K562 (cell line): ENCODE measurements at regions not wholly inside any gene's neighbourhood (a gene's known extent, or its start where the extent isn't known, plus 50 kb on each side); places are given as distances from the start of the nearest gene placed in this dataset.

Experiments
- ATAC-seq: fragments of 200-7000 bp; cut with Tn5 transposase; 3 replicates; pipeline ENCODE4 v1.9.1; 2020; ENCODE audit warnings: moderate library complexity
- BruUV-seq: library from RNA; stranded (reverse); fragments of 400-500 nt; replicated peaks from 2 replicates; lab custom pipeline; 2021; lab: Mats Ljungman, UMichigan
- CTCF ChIA-PET: fragments of 300-600 bp; formaldehyde crosslinking; extraction: SDS; loops from one replicate; lab custom pipeline; 2021; ENCODE audit warnings: low intra/inter-chr PET ratio; lab: Yijun Ruan, JAX
- POLR2A ChIA-PET: fragments of 300-600, 350-650 bp; sonication (Branson Sonifier 250); formaldehyde crosslinking; extraction: SDS; loops from one replicate; lab custom pipeline; 2021; ENCODE audit warnings: antibody characterized with exemption, inconsistent platforms; lab: Yijun Ruan, JAX
- DNase-seq, 4 experiments: peaks; one replicate each; pipeline versions ENCODE4 v3.0.0 to v3.0.0-alpha.2; 2011 to 2018; ENCODE audit warnings: low spot score in 3 of 4, mixed read lengths in 3 of 4; ENCODE audit errors: extremely low read depth in 1 of 4
- FAIRE-seq: peaks from 2 replicates; lab custom pipeline; 2011; peaks lifted over from hg19 to GRCh38; lab: Jason Lieb, UNC
- H2AFZ ChIP-seq: 2 replicates; pipeline ENCODE4 v1.6.0; 2011; ENCODE audit warnings: low read depth, low read length, control low read depth, inconsistent platforms
- H3K27ac ChIP-seq: fragments of 200-600 bp; 3 replicates; pipeline ENCODE4 v1.8.0; 2011; ENCODE audit warnings: low read depth, mild to moderate bottlenecking, control low read depth, inconsistent platforms, low read length, moderate library complexity, mixed read lengths; ENCODE audit errors: extremely low read depth
- H3K27me3 ChIP-seq, 2 experiments: fragments of 300-600 bp in 1 of 2; 2 replicates in 1 of 2; 3 replicates in 1 of 2; pipeline versions ENCODE4 v1.6.0 to v1.8.0; 2011; ENCODE audit warnings: inconsistent platforms in 2 of 2, low read length in 2 of 2, mild to moderate bottlenecking in 1 of 2, mixed read lengths in 1 of 2, moderate library complexity in 1 of 2; ENCODE audit not compliant: control insufficient read depth in 2 of 2, insufficient read depth in 2 of 2
- H3K36me3 ChIP-seq: fragments of 300-600 bp; 3 replicates; pipeline ENCODE4 v1.8.0; 2011; ENCODE audit warnings: mild to moderate bottlenecking, low read length, inconsistent platforms; ENCODE audit not compliant: control insufficient read depth, insufficient read depth
- H3K4me1 ChIP-seq, 2 experiments: fragments of 200-600 bp in 1 of 2; replicated peaks in 1 of 2; 2 replicates in 1 of 2; 3 replicates in 1 of 2; pipeline versions ENCODE4 v1.5.1 to v1.8.0; 2011; ENCODE audit warnings: inconsistent platforms in 2 of 2, low read length in 2 of 2, mild to moderate bottlenecking in 1 of 2, mixed read lengths in 1 of 2, moderate library complexity in 1 of 2; ENCODE audit not compliant: control insufficient read depth in 2 of 2, insufficient read depth in 2 of 2
- H3K4me2 ChIP-seq: 2 replicates; pipeline ENCODE4 v1.6.1; 2011; ENCODE audit warnings: low read length, control low read depth, inconsistent platforms, mixed read lengths; ENCODE audit not compliant: insufficient read depth
- H3K4me3 ChIP-seq: fragments of 200-600 bp; sonication (generic), shearing (Covaris generic); 2 replicates; pipeline ENCODE4 v1.5.1; 2016; ENCODE audit warnings: control low read depth, inconsistent platforms
- H3K79me2 ChIP-seq: fragments of 200-600 bp; 3 replicates; pipeline ENCODE4 v1.8.0; 2011; ENCODE audit warnings: low read length, inconsistent platforms; ENCODE audit not compliant: control insufficient read depth, insufficient read depth
- H3K9ac ChIP-seq, 2 experiments: 2 replicates each; pipeline versions ENCODE4 v1.6.0 to v1.6.1; 2011; ENCODE audit warnings: low read depth in 2 of 2, low read length in 2 of 2, control low read depth in 1 of 2, inconsistent platforms in 1 of 2, mild to moderate bottlenecking in 1 of 2, mixed read lengths in 1 of 2; ENCODE audit not compliant: insufficient read depth in 1 of 2
- H3K9me1 ChIP-seq: one replicate; pipeline ENCODE4 v1.6.0; 2011; ENCODE audit warnings: inconsistent platforms, mild to moderate bottlenecking, low read length, moderate library complexity; ENCODE audit not compliant: control insufficient read depth, insufficient read depth
- H3K9me3 ChIP-seq: replicated peaks from 2 replicates; pipeline ENCODE4 v1.5.1; 2011; ENCODE audit warnings: low read depth, low read length, inconsistent platforms; ENCODE audit not compliant: control insufficient read depth, insufficient read depth
- H4K20me1 ChIP-seq: replicated peaks from 2 replicates; pipeline ENCODE4 v1.6.1; 2011; ENCODE audit warnings: low read length, inconsistent platforms, mixed read lengths; ENCODE audit not compliant: control insufficient read depth, insufficient read depth
- L3MBTL2 ChIP-seq: fragments of 450-650 bp; IDR thresholded peaks from 2 replicates; pipeline ENCODE4 v1.6.1; 2016; ENCODE audit warnings: mild to moderate bottlenecking, moderate library complexity
- NRF1 ChIP-seq, 2 experiments: fragments of 450-650 bp; IDR thresholded peaks in 1 of 2; conservative IDR thresholded peaks in 1 of 2; 2 replicates each; pipeline ENCODE4 v1.6.1; 2014; ENCODE audit warnings: mild to moderate bottlenecking in 2 of 2
- ZFP30 ChIP-seq: fragments of 250-450 bp; sonication (Bioruptor Pico); IDR thresholded peaks from 2 replicates; pipeline ENCODE4 v1.8.0; 2022; ENCODE audit warnings: moderate library complexity, mild to moderate bottlenecking, inconsistent platforms, borderline replicate concordance
- ZNF384 ChIP-seq: IDR thresholded peaks from 2 replicates; pipeline ENCODE4 v1.6.1; 2012; ENCODE audit warnings: low read depth, low read length, improper control_type of control experiment
- ZNF584 ChIP-seq: fragments of 200-800 bp; sonication (Bioruptor generic); IDR thresholded peaks from 2 replicates; pipeline ENCODE4 v1.6.1; 2016; ENCODE audit warnings: low read depth, mild to moderate bottlenecking, missing genetic modification characterization, missing compliant biosample characterization
- ZNF766 ChIP-seq: fragments of 200-800 bp; sonication (Bioruptor generic); conservative IDR thresholded peaks from 2 replicates; pipeline ENCODE4 v1.6.1; 2016; ENCODE audit warnings: missing genetic modification characterization, missing compliant biosample characterization
- WGBS: fragments of 100-300 bp; shearing (Covaris generic); methylation state at CpG from one replicate; pipeline ENCODE4 v1.1.6; 2016; ENCODE audit warnings: low coverage, mixed read lengths; ENCODE audit not compliant: insufficient coverage; ENCODE audit errors: missing lambda C conversion rate; 5-methylcytosine and 5-hydroxymethylcytosine counted together
- in situ Hi-C: fragments of 300-500 bp; cut with MboI; formaldehyde crosslinking; loops from 4 replicates; pipeline ENCODE4 v1.15.0; 2018; ENCODE audit warnings: inconsistent platforms, mixed read lengths
- intact Hi-C: fragments of 100-400 bp; cut with micrococcal nuclease; formaldehyde crosslinking; loops from 2 replicates; pipeline ENCODE4 v1.14.2; 2022
- TF ChIP-seq, protein P1 (sequence below): fragments of 450-650 bp; IDR thresholded peaks from 2 replicates; pipeline ENCODE4 v1.6.1; 2016; ENCODE audit warnings: mild to moderate bottlenecking, moderate library complexity
- TF ChIP-seq, protein P2 (sequence below): fragments of 200-800 bp; sonication (Bioruptor generic); IDR thresholded peaks from 2 replicates; pipeline ENCODE4 v1.6.1; 2017; ENCODE audit warnings: missing genetic modification characterization, missing compliant biosample characterization

DNA sequence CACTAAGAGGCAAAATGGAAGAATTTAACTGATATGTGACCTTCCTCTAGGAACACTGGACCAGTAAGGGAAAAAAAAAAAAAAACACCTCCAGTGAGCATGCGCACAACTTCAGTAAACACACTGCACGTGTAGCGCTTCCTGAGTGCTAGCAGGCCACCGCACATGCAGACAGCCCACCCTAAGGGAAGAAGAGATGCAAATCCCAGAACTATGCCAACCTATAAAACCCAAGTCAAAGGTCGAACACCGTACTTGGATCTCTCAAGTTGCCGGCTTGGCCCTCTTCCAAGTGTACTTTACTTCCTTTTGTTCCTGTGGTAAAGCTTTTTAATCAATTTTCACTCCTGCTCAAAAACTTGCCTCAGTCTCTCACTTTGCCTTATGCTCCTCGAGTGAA, 64.5 kb upstream of the CADPS start:
- Histone ChIP-seq H3K36me3 (no peaks in the 10 kb centered on the region), H2AFZ (no peak overlapping the region), H3K9me3 (no peaks in the 10 kb centered on the region), H3K79me2 (no peaks in the 10 kb centered on the region), H3K27me3 (no peaks in the 10 kb centered on the region), H3K9ac (no peak overlapping the region), H4K20me1 (no peaks in the 10 kb centered on the region), H3K4me2 (no peak overlapping the region), H3K4me3 (no peak overlapping the region), H3K4me1 (no peaks in the 10 kb centered on the region), H3K9me1 (no peaks in the 10 kb centered on the region), H3K27ac (no peak overlapping the region)
- ATAC-seq (no peak), FAIRE-seq (no peak), DNase-seq (no peak)
- in situ Hi-C loops (no loop called here), intact Hi-C loops (no loop called here)
- POLR2A ChIA-PET, result no interaction called here
- CTCF ChIA-PET, result no interaction called here
- 0% methylated on average over 5 of the region's 8 CpGs for WGBS
- BruUV-seq, result no TSS peak
- TF ChIP-seq NRF1 (conservative IDR thresholded peaks at IDR 0.05 in 1 of 2, IDR thresholded peaks at IDR 0.05 in 1 of 2) (peak; percentile 79 to 82), L3MBTL2 (peak; percentile 66), ZNF384 (0 out of 2 replicates have a peak, but pooled peaks have one; percentile 27), ZFP30 (no peak), ZNF584 (CRISPR knock-in tag) (0 out of 2 replicates have a peak, but pooled peaks have one; percentile 27), ZNF766 (CRISPR knock-in tag) (no peak)
- TF ChIP-seq, protein P1, sequence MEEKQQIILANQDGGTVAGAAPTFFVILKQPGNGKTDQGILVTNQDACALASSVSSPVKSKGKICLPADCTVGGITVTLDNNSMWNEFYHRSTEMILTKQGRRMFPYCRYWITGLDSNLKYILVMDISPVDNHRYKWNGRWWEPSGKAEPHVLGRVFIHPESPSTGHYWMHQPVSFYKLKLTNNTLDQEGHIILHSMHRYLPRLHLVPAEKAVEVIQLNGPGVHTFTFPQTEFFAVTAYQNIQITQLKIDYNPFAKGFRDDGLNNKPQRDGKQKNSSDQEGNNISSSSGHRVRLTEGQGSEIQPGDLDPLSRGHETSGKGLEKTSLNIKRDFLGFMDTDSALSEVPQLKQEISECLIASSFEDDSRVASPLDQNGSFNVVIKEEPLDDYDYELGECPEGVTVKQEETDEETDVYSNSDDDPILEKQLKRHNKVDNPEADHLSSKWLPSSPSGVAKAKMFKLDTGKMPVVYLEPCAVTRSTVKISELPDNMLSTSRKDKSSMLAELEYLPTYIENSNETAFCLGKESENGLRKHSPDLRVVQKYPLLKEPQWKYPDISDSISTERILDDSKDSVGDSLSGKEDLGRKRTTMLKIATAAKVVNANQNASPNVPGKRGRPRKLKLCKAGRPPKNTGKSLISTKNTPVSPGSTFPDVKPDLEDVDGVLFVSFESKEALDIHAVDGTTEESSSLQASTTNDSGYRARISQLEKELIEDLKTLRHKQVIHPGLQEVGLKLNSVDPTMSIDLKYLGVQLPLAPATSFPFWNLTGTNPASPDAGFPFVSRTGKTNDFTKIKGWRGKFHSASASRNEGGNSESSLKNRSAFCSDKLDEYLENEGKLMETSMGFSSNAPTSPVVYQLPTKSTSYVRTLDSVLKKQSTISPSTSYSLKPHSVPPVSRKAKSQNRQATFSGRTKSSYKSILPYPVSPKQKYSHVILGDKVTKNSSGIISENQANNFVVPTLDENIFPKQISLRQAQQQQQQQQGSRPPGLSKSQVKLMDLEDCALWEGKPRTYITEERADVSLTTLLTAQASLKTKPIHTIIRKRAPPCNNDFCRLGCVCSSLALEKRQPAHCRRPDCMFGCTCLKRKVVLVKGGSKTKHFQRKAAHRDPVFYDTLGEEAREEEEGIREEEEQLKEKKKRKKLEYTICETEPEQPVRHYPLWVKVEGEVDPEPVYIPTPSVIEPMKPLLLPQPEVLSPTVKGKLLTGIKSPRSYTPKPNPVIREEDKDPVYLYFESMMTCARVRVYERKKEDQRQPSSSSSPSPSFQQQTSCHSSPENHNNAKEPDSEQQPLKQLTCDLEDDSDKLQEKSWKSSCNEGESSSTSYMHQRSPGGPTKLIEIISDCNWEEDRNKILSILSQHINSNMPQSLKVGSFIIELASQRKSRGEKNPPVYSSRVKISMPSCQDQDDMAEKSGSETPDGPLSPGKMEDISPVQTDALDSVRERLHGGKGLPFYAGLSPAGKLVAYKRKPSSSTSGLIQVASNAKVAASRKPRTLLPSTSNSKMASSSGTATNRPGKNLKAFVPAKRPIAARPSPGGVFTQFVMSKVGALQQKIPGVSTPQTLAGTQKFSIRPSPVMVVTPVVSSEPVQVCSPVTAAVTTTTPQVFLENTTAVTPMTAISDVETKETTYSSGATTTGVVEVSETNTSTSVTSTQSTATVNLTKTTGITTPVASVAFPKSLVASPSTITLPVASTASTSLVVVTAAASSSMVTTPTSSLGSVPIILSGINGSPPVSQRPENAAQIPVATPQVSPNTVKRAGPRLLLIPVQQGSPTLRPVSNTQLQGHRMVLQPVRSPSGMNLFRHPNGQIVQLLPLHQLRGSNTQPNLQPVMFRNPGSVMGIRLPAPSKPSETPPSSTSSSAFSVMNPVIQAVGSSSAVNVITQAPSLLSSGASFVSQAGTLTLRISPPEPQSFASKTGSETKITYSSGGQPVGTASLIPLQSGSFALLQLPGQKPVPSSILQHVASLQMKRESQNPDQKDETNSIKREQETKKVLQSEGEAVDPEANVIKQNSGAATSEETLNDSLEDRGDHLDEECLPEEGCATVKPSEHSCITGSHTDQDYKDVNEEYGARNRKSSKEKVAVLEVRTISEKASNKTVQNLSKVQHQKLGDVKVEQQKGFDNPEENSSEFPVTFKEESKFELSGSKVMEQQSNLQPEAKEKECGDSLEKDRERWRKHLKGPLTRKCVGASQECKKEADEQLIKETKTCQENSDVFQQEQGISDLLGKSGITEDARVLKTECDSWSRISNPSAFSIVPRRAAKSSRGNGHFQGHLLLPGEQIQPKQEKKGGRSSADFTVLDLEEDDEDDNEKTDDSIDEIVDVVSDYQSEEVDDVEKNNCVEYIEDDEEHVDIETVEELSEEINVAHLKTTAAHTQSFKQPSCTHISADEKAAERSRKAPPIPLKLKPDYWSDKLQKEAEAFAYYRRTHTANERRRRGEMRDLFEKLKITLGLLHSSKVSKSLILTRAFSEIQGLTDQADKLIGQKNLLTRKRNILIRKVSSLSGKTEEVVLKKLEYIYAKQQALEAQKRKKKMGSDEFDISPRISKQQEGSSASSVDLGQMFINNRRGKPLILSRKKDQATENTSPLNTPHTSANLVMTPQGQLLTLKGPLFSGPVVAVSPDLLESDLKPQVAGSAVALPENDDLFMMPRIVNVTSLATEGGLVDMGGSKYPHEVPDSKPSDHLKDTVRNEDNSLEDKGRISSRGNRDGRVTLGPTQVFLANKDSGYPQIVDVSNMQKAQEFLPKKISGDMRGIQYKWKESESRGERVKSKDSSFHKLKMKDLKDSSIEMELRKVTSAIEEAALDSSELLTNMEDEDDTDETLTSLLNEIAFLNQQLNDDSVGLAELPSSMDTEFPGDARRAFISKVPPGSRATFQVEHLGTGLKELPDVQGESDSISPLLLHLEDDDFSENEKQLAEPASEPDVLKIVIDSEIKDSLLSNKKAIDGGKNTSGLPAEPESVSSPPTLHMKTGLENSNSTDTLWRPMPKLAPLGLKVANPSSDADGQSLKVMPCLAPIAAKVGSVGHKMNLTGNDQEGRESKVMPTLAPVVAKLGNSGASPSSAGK, result 0 out of 2 replicates have a peak, but pooled peaks have one; percentile 19
- TF ChIP-seq, protein P2, sequence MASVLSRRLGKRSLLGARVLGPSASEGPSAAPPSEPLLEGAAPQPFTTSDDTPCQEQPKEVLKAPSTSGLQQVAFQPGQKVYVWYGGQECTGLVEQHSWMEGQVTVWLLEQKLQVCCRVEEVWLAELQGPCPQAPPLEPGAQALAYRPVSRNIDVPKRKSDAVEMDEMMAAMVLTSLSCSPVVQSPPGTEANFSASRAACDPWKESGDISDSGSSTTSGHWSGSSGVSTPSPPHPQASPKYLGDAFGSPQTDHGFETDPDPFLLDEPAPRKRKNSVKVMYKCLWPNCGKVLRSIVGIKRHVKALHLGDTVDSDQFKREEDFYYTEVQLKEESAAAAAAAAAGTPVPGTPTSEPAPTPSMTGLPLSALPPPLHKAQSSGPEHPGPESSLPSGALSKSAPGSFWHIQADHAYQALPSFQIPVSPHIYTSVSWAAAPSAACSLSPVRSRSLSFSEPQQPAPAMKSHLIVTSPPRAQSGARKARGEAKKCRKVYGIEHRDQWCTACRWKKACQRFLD (CRISPR knock-in tag), result peak; percentile 46; the same call in 1 of the 2 replicates
